K562 (cell line): ENCODE measurements at regions not wholly inside any gene's neighbourhood (a gene's known extent, or its start where the extent isn't known, plus 50 kb on each side); places are given as distances from the start of the nearest gene placed in this dataset.

Experiments used
- ATAC-seq: fragments of 200-7000 bp; cut with Tn5 transposase; 3 replicates; pipeline ENCODE4 v1.9.1; 2020; ENCODE audit warnings: moderate library complexity
- BruUV-seq: library from RNA; stranded (reverse); fragments of 400-500 nt; replicated peaks from 2 replicates; lab custom pipeline; 2021; lab: Mats Ljungman, UMichigan
- CTCF ChIA-PET: fragments of 300-600 bp; formaldehyde crosslinking; extraction: SDS; loops from one replicate; lab custom pipeline; 2021; ENCODE audit warnings: low intra/inter-chr PET ratio; lab: Yijun Ruan, JAX
- POLR2A ChIA-PET: fragments of 300-600, 350-650 bp; sonication (Branson Sonifier 250); formaldehyde crosslinking; extraction: SDS; loops from one replicate; lab custom pipeline; 2021; ENCODE audit warnings: antibody characterized with exemption, inconsistent platforms; lab: Yijun Ruan, JAX
- DNase-seq, 4 experiments: peaks; one replicate each; pipeline versions ENCODE4 v3.0.0 to v3.0.0-alpha.2; 2011 to 2018; ENCODE audit warnings: low spot score in 3 of 4, mixed read lengths in 3 of 4; ENCODE audit errors: extremely low read depth in 1 of 4
- FAIRE-seq: peaks from 2 replicates; lab custom pipeline; 2011; peaks lifted over from hg19 to GRCh38; lab: Jason Lieb, UNC
- H2AFZ ChIP-seq: 2 replicates; pipeline ENCODE4 v1.6.0; 2011; ENCODE audit warnings: low read depth, low read length, control low read depth, inconsistent platforms
- H3K27ac ChIP-seq: fragments of 200-600 bp; 3 replicates; pipeline ENCODE4 v1.8.0; 2011; ENCODE audit warnings: low read depth, mild to moderate bottlenecking, control low read depth, inconsistent platforms, low read length, moderate library complexity, mixed read lengths; ENCODE audit errors: extremely low read depth
- H3K27me3 ChIP-seq, 2 experiments: fragments of 300-600 bp in 1 of 2; 2 replicates in 1 of 2; 3 replicates in 1 of 2; pipeline versions ENCODE4 v1.6.0 to v1.8.0; 2011; ENCODE audit warnings: inconsistent platforms in 2 of 2, low read length in 2 of 2, mild to moderate bottlenecking in 1 of 2, mixed read lengths in 1 of 2, moderate library complexity in 1 of 2; ENCODE audit not compliant: control insufficient read depth in 2 of 2, insufficient read depth in 2 of 2
- H3K36me3 ChIP-seq: fragments of 300-600 bp; 3 replicates; pipeline ENCODE4 v1.8.0; 2011; ENCODE audit warnings: mild to moderate bottlenecking, low read length, inconsistent platforms; ENCODE audit not compliant: control insufficient read depth, insufficient read depth
- H3K4me1 ChIP-seq, 2 experiments: fragments of 200-600 bp in 1 of 2; replicated peaks in 1 of 2; 2 replicates in 1 of 2; 3 replicates in 1 of 2; pipeline versions ENCODE4 v1.5.1 to v1.8.0; 2011; ENCODE audit warnings: inconsistent platforms in 2 of 2, low read length in 2 of 2, mild to moderate bottlenecking in 1 of 2, mixed read lengths in 1 of 2, moderate library complexity in 1 of 2; ENCODE audit not compliant: control insufficient read depth in 2 of 2, insufficient read depth in 2 of 2
- H3K4me2 ChIP-seq: 2 replicates; pipeline ENCODE4 v1.6.1; 2011; ENCODE audit warnings: low read length, control low read depth, inconsistent platforms, mixed read lengths; ENCODE audit not compliant: insufficient read depth
- H3K4me3 ChIP-seq: fragments of 200-600 bp; sonication (generic), shearing (Covaris generic); 2 replicates; pipeline ENCODE4 v1.5.1; 2016; ENCODE audit warnings: control low read depth, inconsistent platforms
- H3K79me2 ChIP-seq: fragments of 200-600 bp; 3 replicates; pipeline ENCODE4 v1.8.0; 2011; ENCODE audit warnings: low read length, inconsistent platforms; ENCODE audit not compliant: control insufficient read depth, insufficient read depth
- H3K9ac ChIP-seq, 2 experiments: 2 replicates each; pipeline versions ENCODE4 v1.6.0 to v1.6.1; 2011; ENCODE audit warnings: low read depth in 2 of 2, low read length in 2 of 2, control low read depth in 1 of 2, inconsistent platforms in 1 of 2, mild to moderate bottlenecking in 1 of 2, mixed read lengths in 1 of 2; ENCODE audit not compliant: insufficient read depth in 1 of 2
- H3K9me1 ChIP-seq: one replicate; pipeline ENCODE4 v1.6.0; 2011; ENCODE audit warnings: inconsistent platforms, mild to moderate bottlenecking, low read length, moderate library complexity; ENCODE audit not compliant: control insufficient read depth, insufficient read depth
- H3K9me3 ChIP-seq: replicated peaks from 2 replicates; pipeline ENCODE4 v1.5.1; 2011; ENCODE audit warnings: low read depth, low read length, inconsistent platforms; ENCODE audit not compliant: control insufficient read depth, insufficient read depth
- H4K20me1 ChIP-seq: replicated peaks from 2 replicates; pipeline ENCODE4 v1.6.1; 2011; ENCODE audit warnings: low read length, inconsistent platforms, mixed read lengths; ENCODE audit not compliant: control insufficient read depth, insufficient read depth
- RBFOX2 ChIP-seq: fragments of 200-400 bp; formaldehyde crosslinking; IDR thresholded peaks from 2 replicates; pipeline ENCODE4 v1.6.1; 2017; ENCODE audit warnings: low read depth, mild to moderate bottlenecking, low read length, moderate library complexity
- RBM34 ChIP-seq: fragments of 200-400 bp; formaldehyde crosslinking; IDR thresholded peaks from 2 replicates; pipeline ENCODE4 v1.6.1; 2018; ENCODE audit warnings: low read length, borderline replicate concordance; ENCODE audit not compliant: insufficient read depth
- ZNF551 ChIP-seq: fragments of 250-450 bp; sonication (Bioruptor Pico); IDR thresholded peaks from 2 replicates; pipeline ENCODE4 v1.5.0; 2021; ENCODE audit warnings: mild to moderate bottlenecking, moderate library complexity
- WGBS: fragments of 100-300 bp; shearing (Covaris generic); methylation state at CpG from one replicate; pipeline ENCODE4 v1.1.6; 2016; ENCODE audit warnings: low coverage, mixed read lengths; ENCODE audit not compliant: insufficient coverage; ENCODE audit errors: missing lambda C conversion rate; 5-methylcytosine and 5-hydroxymethylcytosine counted together
- in situ Hi-C: fragments of 300-500 bp; cut with MboI; formaldehyde crosslinking; loops from 4 replicates; pipeline ENCODE4 v1.15.0; 2018; ENCODE audit warnings: inconsistent platforms, mixed read lengths
- intact Hi-C: fragments of 100-400 bp; cut with micrococcal nuclease; formaldehyde crosslinking; loops from 2 replicates; pipeline ENCODE4 v1.14.2; 2022
- TF ChIP-seq, protein P1 (sequence below), 2 experiments: fragments of 450-650 bp; IDR thresholded peaks; 2 replicates each; pipeline ENCODE4 v1.6.1; 2016; ENCODE audit warnings: mild to moderate bottlenecking in 2 of 2, borderline replicate concordance in 1 of 2, low read depth in 1 of 2, moderate library complexity in 1 of 2

DNA sequence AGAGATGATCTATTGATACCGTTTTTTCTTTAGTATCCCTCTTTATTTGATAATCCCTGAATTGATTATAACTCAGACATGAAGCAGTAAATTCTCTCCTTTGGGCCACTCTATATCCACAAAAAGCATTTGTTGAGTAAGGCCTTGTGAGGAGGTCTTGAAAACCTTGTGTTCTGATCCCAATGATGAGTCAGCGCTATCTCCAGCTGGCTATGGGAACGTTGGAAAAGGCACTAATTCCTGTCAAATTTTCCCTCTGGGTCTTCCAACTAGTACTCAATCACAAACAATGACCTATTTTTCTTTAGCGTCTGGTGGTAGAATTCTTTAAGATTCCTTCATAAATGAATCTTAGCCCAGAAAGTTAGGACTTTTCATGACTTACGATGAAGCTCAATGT lies 168.4 kb upstream of the LRIG3 start (continued):
- TF ChIP-seq RBM34, result no peak

DNA sequence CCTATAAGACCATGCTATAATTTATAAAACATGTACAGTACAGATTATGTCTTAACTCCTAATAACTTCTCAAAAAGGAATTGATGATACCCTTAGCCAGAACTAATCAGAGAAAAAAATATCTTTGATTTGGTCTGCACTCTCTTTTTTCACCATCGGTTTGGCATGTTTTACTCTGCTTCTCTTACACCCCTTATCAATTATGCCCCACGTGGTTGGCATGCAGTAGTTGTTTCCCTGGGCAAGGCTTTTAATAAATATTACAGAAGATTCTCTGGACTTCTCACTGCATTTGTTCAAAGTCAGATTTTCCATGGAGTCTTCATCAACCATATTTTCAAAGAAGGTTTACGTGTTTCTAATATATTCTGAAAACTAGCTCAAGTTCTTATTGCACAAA lies 167.4 kb upstream of the LRIG3 start:
- Histone ChIP-seq H3K9me3 (no peaks in the 10 kb centered on the region), H4K20me1 (no peaks in the 10 kb centered on the region), H3K36me3 (no peaks in the 10 kb centered on the region), H3K27ac (no peak overlapping the region), H2AFZ (no peak overlapping the region), H3K79me2 (no peaks in the 10 kb centered on the region), H3K4me2 (no peak overlapping the region), H3K9me1 (no peaks in the 10 kb centered on the region), H3K4me1 (no peaks in the 10 kb centered on the region), H3K4me3 (no peak overlapping the region), H3K27me3 (no peaks in the 10 kb centered on the region), H3K9ac (no peak overlapping the region)
- BruUV-seq, result no TSS peak
- ChIA-PET POLR2A (no interaction called here), CTCF (no interaction called here)
- 0% methylated on average over 3 of the region's 3 CpGs for WGBS
- intact Hi-C loops (no loop called here), in situ Hi-C loops (no loop called here)
- TF ChIP-seq RBFOX2, result no peak
- TF ChIP-seq, protein P1, sequence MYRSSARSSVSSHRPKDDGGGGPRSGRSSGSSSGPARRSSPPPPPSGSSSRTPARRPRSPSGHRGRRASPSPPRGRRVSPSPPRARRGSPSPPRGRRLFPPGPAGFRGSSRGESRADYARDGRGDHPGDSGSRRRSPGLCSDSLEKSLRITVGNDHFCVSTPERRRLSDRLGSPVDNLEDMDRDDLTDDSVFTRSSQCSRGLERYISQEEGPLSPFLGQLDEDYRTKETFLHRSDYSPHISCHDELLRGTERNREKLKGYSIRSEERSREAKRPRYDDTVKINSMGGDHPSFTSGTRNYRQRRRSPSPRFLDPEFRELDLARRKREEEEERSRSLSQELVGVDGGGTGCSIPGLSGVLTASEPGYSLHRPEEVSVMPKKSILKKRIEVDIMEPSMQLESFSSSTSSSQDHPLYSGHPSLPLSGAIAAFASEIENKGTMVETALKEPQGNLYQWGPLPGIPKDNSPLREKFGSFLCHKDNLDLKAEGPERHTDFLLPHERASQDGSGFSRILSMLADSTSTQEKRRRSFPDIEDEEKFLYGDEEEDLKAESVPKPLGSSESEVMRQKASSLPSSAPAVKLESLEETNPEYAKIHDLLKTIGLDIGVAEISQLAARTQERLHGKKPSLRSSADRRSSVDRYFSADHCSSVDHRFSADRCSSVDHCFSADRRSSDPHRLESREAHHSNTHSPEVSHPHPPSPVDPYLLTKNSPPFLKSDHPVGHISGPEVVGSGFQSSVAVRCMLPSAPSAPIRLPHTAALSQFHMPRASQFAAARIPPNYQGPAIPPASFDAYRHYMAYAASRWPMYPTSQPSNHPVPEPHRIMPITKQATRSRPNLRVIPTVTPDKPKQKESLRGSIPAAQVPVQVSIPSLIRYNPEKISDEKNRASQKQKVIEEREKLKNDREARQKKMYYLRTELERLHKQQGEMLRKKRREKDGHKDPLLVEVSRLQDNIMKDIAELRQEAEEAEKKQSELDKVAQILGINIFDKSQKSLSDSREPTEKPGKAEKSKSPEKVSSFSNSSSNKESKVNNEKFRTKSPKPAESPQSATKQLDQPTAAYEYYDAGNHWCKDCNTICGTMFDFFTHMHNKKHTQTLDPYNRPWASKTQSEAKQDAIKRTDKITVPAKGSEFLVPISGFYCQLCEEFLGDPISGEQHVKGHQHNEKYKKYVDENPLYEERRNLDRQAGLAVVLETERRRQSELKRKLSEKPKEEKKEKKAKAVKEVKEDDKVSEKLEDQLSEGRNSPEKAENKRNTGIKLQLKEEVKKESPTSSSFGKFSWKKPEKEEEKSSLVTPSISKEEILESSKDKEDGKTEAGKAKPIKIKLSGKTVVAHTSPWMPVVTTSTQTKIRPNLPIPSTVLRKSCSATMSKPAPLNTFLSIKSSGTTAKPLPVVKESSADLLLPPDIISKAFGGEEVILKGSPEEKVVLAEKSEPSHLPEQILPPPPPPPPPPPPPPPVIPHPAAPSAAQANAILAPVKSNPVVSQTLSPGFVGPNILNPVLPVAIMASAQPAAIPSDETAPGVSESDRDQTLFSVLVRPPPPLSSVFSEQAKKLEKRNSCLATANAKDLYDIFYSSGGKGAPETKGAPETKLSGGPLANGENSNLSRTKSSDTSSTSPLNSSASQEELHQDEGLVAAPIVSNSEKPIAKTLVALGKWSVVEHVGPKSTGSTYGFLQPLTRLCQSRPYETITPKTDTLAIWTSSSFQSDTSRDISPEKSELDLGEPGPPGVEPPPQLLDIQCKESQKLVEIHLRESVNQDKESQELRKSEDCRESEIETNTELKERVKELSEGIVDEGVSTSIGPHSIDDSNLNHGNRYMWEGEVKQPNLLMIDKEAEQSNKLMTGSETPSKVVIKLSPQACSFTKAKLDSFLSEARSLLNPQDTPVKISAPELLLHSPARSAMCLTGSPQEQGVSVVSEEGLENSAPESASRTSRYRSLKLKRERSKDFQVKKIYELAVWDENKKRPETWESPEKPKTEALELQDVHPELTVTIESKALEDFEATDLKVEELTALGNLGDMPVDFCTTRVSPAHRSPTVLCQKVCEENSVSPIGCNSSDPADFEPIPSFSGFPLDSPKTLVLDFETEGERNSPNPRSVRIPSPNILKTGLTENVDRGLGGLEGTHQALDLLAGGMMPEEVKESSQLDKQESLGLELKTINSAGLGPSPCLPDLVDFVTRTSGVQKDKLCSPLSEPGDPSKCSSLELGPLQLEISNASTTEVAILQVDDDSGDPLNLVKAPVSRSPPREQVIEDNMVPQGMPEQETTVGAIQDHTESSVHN (IDR thresholded peaks at IDR 0.05; ENCODE audit: borderline replicate concordance in 1 of 2, low read depth in 1 of 2), result no peak
- no peak for TF ChIP-seq ZNF551 (CRISPR knock-in tag)
- ATAC-seq, result no peak
- no peak for FAIRE-seq
- DNase-seq, result no peak
